ENCODE measurements at regions not wholly inside any gene's neighbourhood (a gene's known extent, or its start where the extent isn't known, plus 50 kb on each side); places are given as distances from the start of the nearest gene placed in this dataset.

- H3K56ac ChIP-seq (replicated peaks; ENCODE audit: insufficient read length, low read depth, low read length) = no peak overlapping the region
- H3K23me2 ChIP-seq (ENCODE audit: low read depth, low read length) = no peaks in the 10 kb centered on the region
- H3K79me1 ChIP-seq (ENCODE audit: low read depth, low read length) = no peaks in the 10 kb centered on the region
- H3K4ac ChIP-seq (replicated peaks; ENCODE audit: insufficient read length, low read depth, low read length) = no peak overlapping the region
- H4K91ac ChIP-seq (replicated peaks; ENCODE audit: insufficient read length, low read length) = no peak overlapping the region
- no peaks in the 10 kb centered on the region for H3K36me3 ChIP-seq (ENCODE audit: control insufficient read depth in 2 of 4, insufficient read depth in 4 of 4, low read length in 3 of 4)
- H2AK5ac ChIP-seq (ENCODE audit: low read depth, low read length) = no peak overlapping the region
- no peak overlapping the region for H3K27ac ChIP-seq (ENCODE audit: low read depth, low read length)
- no peak overlapping the region for H2BK15ac ChIP-seq (ENCODE audit: low read length)
- WGBS, 2 experiments (ENCODE audit: extremely low coverage in 1 of 2, insufficient coverage in 1 of 2, insufficient read length in 1 of 2, insufficient replicate concordance in 2 of 2, low coverage in 1 of 2, low lambda C conversion rate in 2 of 2, missing lambda C conversion rate in 1 of 2) = 95% methylated on average over 13 of the region's 13 CpGs; no CpG with 5 or more reads in 1 of the 2 experiments
- no peak overlapping the region for H2BK120ac ChIP-seq (replicated peaks; ENCODE audit: low read depth, low read length)
- no peak overlapping the region for H3K9ac ChIP-seq (replicated peaks in 1 of 4; ENCODE audit: extremely low read depth in 1 of 4, low read depth in 3 of 4, low read length in 3 of 4)
- H3K14ac ChIP-seq (ENCODE audit: insufficient read length) = no peak overlapping the region
- DNase-seq (ENCODE audit: low read depth in 1 of 2, low spot score in 2 of 2) (no peak), FAIRE-seq (no peak)
- no peaks in the 10 kb centered on the region for H3K9me3 ChIP-seq (ENCODE audit: insufficient read depth in 2 of 2, low read depth in 1 of 2, low read length in 1 of 2)
- POLR2A ChIA-PET (ENCODE audit: partially characterized antibody) = no interaction called here
- H2BK20ac ChIP-seq (ENCODE audit: low read length) = no peak overlapping the region
- H3K4me3 ChIP-seq (ENCODE audit: extremely low read depth in 1 of 4, insufficient read depth in 2 of 4, low read depth in 3 of 4, low read length in 4 of 4) = no peak overlapping the region
- H3K27me3 ChIP-seq (replicated peaks in 1 of 4; ENCODE audit: control insufficient read depth in 3 of 4, extremely low read depth in 1 of 4, insufficient read depth in 3 of 4, low read length in 3 of 4) = no peaks in the 10 kb centered on the region; a peak in 1 of 7 replicates
- no peak overlapping the region for H3K23ac ChIP-seq (ENCODE audit: insufficient read length)
- H4K20me1 ChIP-seq (replicated peaks in 1 of 2; ENCODE audit: control insufficient read depth in 1 of 2, insufficient read depth in 2 of 2, low read length in 2 of 2) = no peaks in the 10 kb centered on the region
- H3K4me1 ChIP-seq (replicated peaks in 1 of 4; ENCODE audit: control insufficient read depth in 3 of 4, insufficient read depth in 4 of 4, low read length in 3 of 4) = peaks cover 0 to 6% (median 2%) of the 10 kb centered on the region in 4 experiments; a peak in 3 of 7 replicates
- no peak overlapping the region for H3K4me2 ChIP-seq (ENCODE audit: insufficient read depth in 1 of 2, low read depth in 2 of 2, low read length in 2 of 2)
- CTCF ChIA-PET (ENCODE audit: partially characterized antibody) = interaction anchor here (1.0 kb wide), 1 partner anchor 138 kb away, joined by 3 read pairs; no protein-coding TSS in a partner anchor
- no peak overlapping the region for H2BK5ac ChIP-seq (ENCODE audit: low read depth, low read length)
- H2BK12ac ChIP-seq (ENCODE audit: low read depth, low read length) = no peak overlapping the region
- H2AFZ ChIP-seq (ENCODE audit: low read length) = no peak overlapping the region
- H4K5ac ChIP-seq (ENCODE audit: insufficient read length, low read depth, low read length) = no peak overlapping the region
- no peak overlapping the region; the same call in 1 of the 2 replicates for H4K8ac ChIP-seq (ENCODE audit: extremely low read depth, insufficient read depth, low read length)
- no peaks in the 10 kb centered on the region for H3K79me2 ChIP-seq (ENCODE audit: control insufficient read depth in 1 of 2, insufficient read depth in 2 of 2, low read length in 2 of 2)
- no peak overlapping the region for H3K18ac ChIP-seq (ENCODE audit: extremely low read depth, low read length)
- no peak for TF ChIP-seq CHD7 (IDR thresholded peaks at IDR 0.05; ENCODE audit: insufficient replicate concordance, low read length)
Observed at GRCh38 chr13:111917086-111917485, 149.9 kb upstream of the SOX1 start.
